Prostate gland (tissue), 2 donors: ENCODE measurements at regions not wholly inside any gene's neighbourhood (a gene's known extent, or its start where the extent isn't known, plus 50 kb on each side); places are given as distances from the start of the nearest gene placed in this dataset.

ENCODE experiments used
- DNase-seq: peaks from one replicate; pipeline ENCODE4 v3.0.0-alpha.2; 2019; ENCODE audit warnings: low spot score
- H3K27ac ChIP-seq, 2 donors: fragments of 200-600 bp; sonication (generic); 2 replicates each; pipeline ENCODE4 v1.5.1; 2017 to 2019
- H3K27me3 ChIP-seq: fragments of 200-600 bp; sonication (generic); replicated peaks from 2 replicates; pipeline ENCODE4 v1.5.1; 2019; ENCODE audit not compliant: insufficient read depth
- H3K36me3 ChIP-seq, 2 donors: fragments of 200-600 bp; sonication (generic); 1 replicate in 1 of 2; 2 replicates in 1 of 2; pipeline versions ENCODE4 v1.5.1 to v1.8.1; 2017 to 2019
- H3K4me1 ChIP-seq: fragments of 200-600 bp; sonication (generic); replicated peaks from 2 replicates; pipeline ENCODE4 v1.5.1; 2019
- H3K4me3 ChIP-seq, 2 donors: fragments of 200-600 bp; sonication (generic); 2 replicates each; pipeline ENCODE4 v1.5.1; 2017 to 2019
- H3K9me3 ChIP-seq: fragments of 200-600 bp; sonication (generic); 2 replicates; pipeline ENCODE4 v1.5.1; 2017
- CTCF ChIP-seq, 4 experiments: fragments of 200-600 bp in 2 of 4; fragments of 450-650 bp in 2 of 4; sonication (generic) in 2 of 4; IDR thresholded peaks; 1 replicate in 3 of 4; 2 replicates in 1 of 4; pipeline ENCODE4 v1.5.1; 2016 to 2019; ENCODE audit warnings: antibody characterized with exemption in 4 of 4, mild to moderate bottlenecking in 2 of 4, moderate library complexity in 2 of 4
- POLR2A ChIP-seq: fragments of 450-650 bp; IDR thresholded peaks from one replicate; pipeline ENCODE4 v1.6.1; 2016; ENCODE audit warnings: antibody characterized with exemption, mild to moderate bottlenecking
- POLR2AphosphoS5 ChIP-seq: sonication (generic); formaldehyde crosslinking; IDR thresholded peaks from one replicate; pipeline ENCODE4 v1.6.1; 2017; ENCODE audit warnings: antibody characterized with exemption
- WGBS: methylation state at CpG from one replicate; pipeline ENCODE4 v1.1.5; 2018; 5-methylcytosine and 5-hydroxymethylcytosine counted together
- intact Hi-C: fragments of 100-400 bp; cut with DNase I; formaldehyde crosslinking; loops from one replicate; pipeline ENCODE4 v1.14.2; 2022

GRCh38 chr2:194270648-194271047 is 1386.4 kb upstream of the SLC39A10 start:
- Histone ChIP-seq H3K9me3 (no peaks in the 10 kb centered on the region), H3K27ac (no peak overlapping the region), H3K4me1 (no peaks in the 10 kb centered on the region), H3K27me3 (no peaks in the 10 kb centered on the region), H3K4me3 (no peak overlapping the region), H3K36me3 (no peaks in the 10 kb centered on the region)
- TF ChIP-seq POLR2A = no peak
- TF ChIP-seq CTCF (IDR thresholded peaks at IDR 0.05) = no peak
- TF ChIP-seq POLR2AphosphoS5 = no peak
- DNase-seq = no peak
- intact Hi-C loops = no loop called here

- intact Hi-C loops = no loop called here
- no peaks in the 10 kb centered on the region for H3K27me3 ChIP-seq
- no peaks in the 10 kb centered on the region for H3K36me3 ChIP-seq
- 83% methylated on average over 7 of the region's 7 CpGs for WGBS
- TF ChIP-seq CTCF (IDR thresholded peaks at IDR 0.05) = no peak
- no peak for TF ChIP-seq POLR2AphosphoS5
- TF ChIP-seq POLR2A = no peak
- H3K27ac ChIP-seq = no peak overlapping the region
- no peak overlapping the region for H3K4me3 ChIP-seq
- DNase-seq = no peak
- no peaks in the 10 kb centered on the region for H3K9me3 ChIP-seq
- H3K4me1 ChIP-seq = no peaks in the 10 kb centered on the region
These were observed 1392.4 kb upstream of the SLC39A10 start for GRCh38 chr2:194264586-194264985.

GRCh38 chr2:194260185-194260584 is 1396.8 kb upstream of the SLC39A10 start:
- WGBS = 90% methylated on average over 1 of the region's 1 CpG
- Histone ChIP-seq H3K27me3 (no peaks in the 10 kb centered on the region), H3K4me1 (no peaks in the 10 kb centered on the region), H3K4me3 (no peak overlapping the region), H3K36me3 (no peaks in the 10 kb centered on the region), H3K27ac (no peak overlapping the region), H3K9me3 (no peaks in the 10 kb centered on the region)
- TF ChIP-seq POLR2AphosphoS5 = no peak
- intact Hi-C loops = no loop called here
- DNase-seq = no peak

- DNase-seq = no peak
- no peak overlapping the region for H3K4me3 ChIP-seq
- intact Hi-C loops = no loop called here
- H3K27me3 ChIP-seq = no peaks in the 10 kb centered on the region
- no peaks in the 10 kb centered on the region for H3K9me3 ChIP-seq
- H3K36me3 ChIP-seq = no peaks in the 10 kb centered on the region
- H3K4me1 ChIP-seq = no peaks in the 10 kb centered on the region
- TF ChIP-seq POLR2A (no peak), CTCF (IDR thresholded peaks at IDR 0.05) (no peak), POLR2AphosphoS5 (no peak)
- H3K27ac ChIP-seq = no peak overlapping the region
These were observed 1399.9 kb upstream of the SLC39A10 start for GRCh38 chr2:194257095-194257494.

GRCh38 chr2:194253528-194254259 is 1403.3 kb upstream of the SLC39A10 start:
- DNase-seq = no peak
- 86% methylated on average over 7 of the region's 7 CpGs for WGBS
- H3K27ac ChIP-seq = no peak overlapping the region
- intact Hi-C loops = no loop called here
- H3K4me3 ChIP-seq = no peak overlapping the region
- H3K4me1 ChIP-seq = no peaks in the 10 kb centered on the region
- TF ChIP-seq CTCF (IDR thresholded peaks at IDR 0.05) (no peak), POLR2A (no peak), POLR2AphosphoS5 (no peak)
- no peaks in the 10 kb centered on the region for H3K27me3 ChIP-seq
- H3K9me3 ChIP-seq = no peaks in the 10 kb centered on the region
- no peaks in the 10 kb centered on the region for H3K36me3 ChIP-seq
